PC-9 (cell line): ENCODE measurements at regions not wholly inside any gene's neighbourhood (a gene's known extent, or its start where the extent isn't known, plus 50 kb on each side); places are given as distances from the start of the nearest gene placed in this dataset.

ENCODE experiments used
- BruUV-seq: library from RNA; stranded (reverse); fragments of 400-500 nt; replicated peaks from 2 replicates; lab custom pipeline; 2021; lab: Mats Ljungman, UMichigan
- CTCF ChIA-PET: fragments of 300-600 bp; sonication (Branson Sonifier 250); formaldehyde crosslinking; loops from one replicate; lab custom pipeline; 2022; ENCODE audit warnings: antibody characterized with exemption; lab: Charles Lee
- POLR2A ChIA-PET: fragments of 300-600 bp; sonication (Branson Sonifier 250); formaldehyde crosslinking; loops from one replicate; lab custom pipeline; 2022; ENCODE audit warnings: antibody characterized with exemption; ENCODE audit not compliant: unreplicated experiment; lab: Charles Lee
- DNase-seq, 2 experiments: peaks; one replicate each; pipeline versions ENCODE4 v3.0.0 to v3.0.0-alpha.2; 2015 to 2022; ENCODE audit warnings: mixed read lengths in 1 of 2
- H2AFZ ChIP-seq: fragments of 200-600 bp; sonication (generic); 2 replicates; pipeline ENCODE4 v1.8.1; 2017; ENCODE audit warnings: antibody characterized with exemption
- H3F3A ChIP-seq: fragments of 200-600 bp; sonication (generic); 2 replicates; pipeline ENCODE4 v1.8.1; 2017; ENCODE audit warnings: antibody characterized with exemption, mild to moderate bottlenecking, low read depth; ENCODE audit not compliant: insufficient read depth
- H3K27ac ChIP-seq: fragments of 200-600 bp; sonication (generic); 2 replicates; pipeline ENCODE4 v1.6.1; 2016; ENCODE audit warnings: mixed run types
- H3K27me3 ChIP-seq: fragments of 200-600 bp; sonication (generic); 2 replicates; pipeline ENCODE4 v1.6.1; 2016; ENCODE audit warnings: low read depth, mixed run types; ENCODE audit not compliant: insufficient read depth
- H3K36me3 ChIP-seq: fragments of 200-600 bp; sonication (generic); 2 replicates; pipeline ENCODE4 v1.6.1; 2016; ENCODE audit warnings: low read depth, mixed run types
- H3K4me1 ChIP-seq: fragments of 200-600 bp; sonication (generic); replicated peaks from 2 replicates; pipeline ENCODE4 v1.6.1; 2016; ENCODE audit warnings: mixed run types; ENCODE audit not compliant: insufficient read depth
- H3K4me2 ChIP-seq: fragments of 200-600 bp; sonication (generic); 2 replicates; pipeline ENCODE4 v1.6.1; 2017; ENCODE audit warnings: mixed run types
- H3K4me3 ChIP-seq: fragments of 200-600 bp; sonication (generic); 2 replicates; pipeline ENCODE4 v1.6.1; 2016; ENCODE audit warnings: mixed run types
- H3K79me2 ChIP-seq: fragments of 200-600 bp; sonication (generic); 2 replicates; pipeline ENCODE4 v1.6.1; 2017; ENCODE audit warnings: low read depth, mixed run types
- H3K9me2 ChIP-seq: fragments of 200-600 bp; sonication (generic); 2 replicates; pipeline ENCODE4 v1.8.1; 2017; ENCODE audit warnings: mild to moderate bottlenecking; ENCODE audit not compliant: insufficient read depth
- H3K9me3 ChIP-seq: fragments of 200-600 bp; sonication (generic); 2 replicates; pipeline ENCODE4 v1.8.1; 2016; ENCODE audit warnings: low read depth; ENCODE audit not compliant: insufficient read depth
- H4K20me1 ChIP-seq: fragments of 200-600 bp; sonication (generic); 2 replicates; pipeline ENCODE4 v1.8.1; 2017; ENCODE audit not compliant: insufficient read depth
- CTCF ChIP-seq: fragments of 200-600 bp; sonication (generic); conservative IDR thresholded peaks from 2 replicates; pipeline ENCODE4 v1.6.1; 2017; ENCODE audit warnings: mixed run types, antibody characterized with exemption, mild to moderate bottlenecking, moderate library complexity
- EZH2 ChIP-seq: fragments of 200-600 bp; sonication (generic); IDR thresholded peaks from 2 replicates; pipeline ENCODE4 v1.8.0; 2017; ENCODE audit warnings: antibody characterized with exemption, low read depth
- intact Hi-C: fragments of 100-400 bp; cut with micrococcal nuclease; formaldehyde crosslinking; loops from one replicate; pipeline ENCODE4 v1.10.0; 2022; ENCODE audit not compliant: unreplicated experiment

- POLR2A ChIA-PET = no interaction called here
- no TSS peak for BruUV-seq
- H3K4me1 ChIP-seq = no peaks in the 10 kb centered on the region
Measured at GRCh38 chr10:56593120-56593519, 232.1 kb upstream of the ZWINT start.

GRCh38 chr10:56586461-56586891, 225.4 kb upstream of the ZWINT start:
- Histone ChIP-seq H4K20me1 (no peaks in the 10 kb centered on the region), H2AFZ (no peak overlapping the region), H3K79me2 (no peaks in the 10 kb centered on the region), H3K36me3 (no peaks in the 10 kb centered on the region), H3K27ac (no peak overlapping the region), H3F3A (no peaks in the 10 kb centered on the region), H3K4me3 (no peak overlapping the region), H3K4me1 (no peaks in the 10 kb centered on the region), H3K4me2 (no peak overlapping the region), H3K27me3 (no peaks in the 10 kb centered on the region), H3K9me3 (no peaks in the 10 kb centered on the region), H3K9me2 (no peaks in the 10 kb centered on the region)
- no TSS peak for BruUV-seq
- POLR2A ChIA-PET = no interaction called here
- intact Hi-C loops = no loop called here
- DNase-seq = no peak
- CTCF ChIA-PET = no interaction called here
- TF ChIP-seq EZH2 (no peak), CTCF (no peak)

More at GRCh38 chr10:56593120-56593519, 232.1 kb upstream of the ZWINT start:
- H3K4me3 ChIP-seq = no peak overlapping the region
- H3K4me2 ChIP-seq = no peak overlapping the region
- no peaks in the 10 kb centered on the region for H3K9me3 ChIP-seq
- no peak for TF ChIP-seq EZH2
- no peak for TF ChIP-seq CTCF
- H2AFZ ChIP-seq = no peak overlapping the region
- no peaks in the 10 kb centered on the region for H4K20me1 ChIP-seq
- no peaks in the 10 kb centered on the region for H3K79me2 ChIP-seq
- no peak for DNase-seq
- H3K27me3 ChIP-seq = no peaks in the 10 kb centered on the region
- intact Hi-C loops = no loop called here
- no peaks in the 10 kb centered on the region for H3F3A ChIP-seq
- H3K9me2 ChIP-seq = no peaks in the 10 kb centered on the region
- CTCF ChIA-PET = no interaction called here
- H3K36me3 ChIP-seq = no peaks in the 10 kb centered on the region
- no peak overlapping the region for H3K27ac ChIP-seq

GRCh38 chr10:56585447-56586171, 224.6 kb upstream of the ZWINT start:
- DNase-seq = no peak
- H3K27ac ChIP-seq = no peak overlapping the region
- no peaks in the 10 kb centered on the region for H4K20me1 ChIP-seq
- no peaks in the 10 kb centered on the region for H3K9me2 ChIP-seq
- no peaks in the 10 kb centered on the region for H3F3A ChIP-seq
- no peak overlapping the region for H2AFZ ChIP-seq
- H3K36me3 ChIP-seq = no peaks in the 10 kb centered on the region
- H3K27me3 ChIP-seq = no peaks in the 10 kb centered on the region
- POLR2A ChIA-PET = no interaction called here
- intact Hi-C loops = no loop called here
- TF ChIP-seq CTCF (no peak), EZH2 (no peak)
- CTCF ChIA-PET = no interaction called here
- H3K79me2 ChIP-seq = no peaks in the 10 kb centered on the region
- no peaks in the 10 kb centered on the region for H3K4me1 ChIP-seq
- no peak overlapping the region for H3K4me2 ChIP-seq
- BruUV-seq = no TSS peak
- no peaks in the 10 kb centered on the region for H3K9me3 ChIP-seq
- no peak overlapping the region for H3K4me3 ChIP-seq
